Fibroblast of lung (primary cell): ENCODE measurements at regions not wholly inside any gene's neighbourhood (a gene's known extent, or its start where the extent isn't known, plus 50 kb on each side); places are given as distances from the start of the nearest gene placed in this dataset.
A peak's percentile ranks its signal among the peaks of the same experiment; 100 is the strongest.

Experiments used
- DNase-seq, 2 donors: peaks; one replicate each; pipeline versions ENCODE4 v3.0.0 to v3.0.0-alpha.2; 2010; ENCODE audit warnings: low read depth in 2 of 2
- H2AFZ ChIP-seq: 2 replicates; pipeline ENCODE4 v1.5.1; 2012; ENCODE audit warnings: low read length, control low read depth, inconsistent platforms
- H3K27ac ChIP-seq: 2 replicates; pipeline ENCODE4 v1.5.1; 2011; ENCODE audit warnings: low read length, control low read depth; ENCODE audit not compliant: insufficient read depth
- H3K27me3 ChIP-seq: 2 replicates; pipeline ENCODE4 v1.5.1; 2011; ENCODE audit warnings: mild to moderate bottlenecking, low read length; ENCODE audit not compliant: control insufficient read depth, insufficient read depth
- H3K36me3 ChIP-seq: 2 replicates; pipeline ENCODE4 v1.5.1; 2011; ENCODE audit warnings: low read length; ENCODE audit not compliant: control insufficient read depth, insufficient read depth
- H3K4me1 ChIP-seq: 2 replicates; pipeline ENCODE4 v1.5.1; 2011; ENCODE audit warnings: low read length; ENCODE audit not compliant: control insufficient read depth, insufficient read depth; ENCODE audit errors: extremely low read depth
- H3K4me2 ChIP-seq: 2 replicates; pipeline ENCODE4 v1.5.1; 2011; ENCODE audit warnings: low read length, control low read depth; ENCODE audit not compliant: insufficient read depth; ENCODE audit errors: extremely low read depth
- H3K4me3 ChIP-seq, 4 experiments: fragments of 200-600 bp in 1 of 4; sonication (generic) in 1 of 4; replicated peaks in 1 of 4; 2 replicates each; pipeline ENCODE4 v1.5.1; 2011 to 2016; ENCODE audit warnings: low read length in 4 of 4, low read depth in 3 of 4, mild to moderate bottlenecking in 3 of 4, control low read depth in 2 of 4, inconsistent platforms in 1 of 4, mixed read lengths in 1 of 4; ENCODE audit not compliant: insufficient read depth in 1 of 4; ENCODE audit errors: control extremely low read depth in 1 of 4
- H3K79me2 ChIP-seq: 2 replicates; pipeline ENCODE4 v1.5.1; 2012; ENCODE audit warnings: mild to moderate bottlenecking, low read length, inconsistent platforms; ENCODE audit not compliant: control insufficient read depth, insufficient read depth
- H3K9ac ChIP-seq: 2 replicates; pipeline ENCODE4 v1.5.1; 2011; ENCODE audit warnings: mild to moderate bottlenecking, low read length, control low read depth; ENCODE audit not compliant: insufficient read depth
- H3K9me3 ChIP-seq: 2 replicates; pipeline ENCODE4 v1.5.1; 2012; ENCODE audit warnings: low read depth, low read length; ENCODE audit not compliant: control insufficient read depth, insufficient read depth
- H4K20me1 ChIP-seq: 2 replicates; pipeline ENCODE4 v1.5.1; 2011; ENCODE audit warnings: low read length; ENCODE audit not compliant: control insufficient read depth, insufficient read depth; ENCODE audit errors: extremely low read depth
- CTCF ChIP-seq, 2 donors: IDR thresholded peaks in 1 of 2; conservative IDR thresholded peaks in 1 of 2; 1 replicate in 1 of 2; 2 replicates in 1 of 2; pipeline ENCODE4 v1.5.1; 2011 to 2012; ENCODE audit warnings: low read length in 2 of 2, control low read depth in 1 of 2, inconsistent platforms in 1 of 2, low read depth in 1 of 2, mild to moderate bottlenecking in 1 of 2
- EZH2 ChIP-seq: IDR thresholded peaks from 2 replicates; pipeline ENCODE4 v1.5.1; 2012; ENCODE audit warnings: low read length, control low read depth, mild to moderate bottlenecking; ENCODE audit errors: missing control alignments

- no peaks in the 10 kb centered on the region for H3K79me2 ChIP-seq
- no peak overlapping the region for H3K4me3 ChIP-seq
- H3K9me3 ChIP-seq, result no peaks in the 10 kb centered on the region
- no peaks in the 10 kb centered on the region for H4K20me1 ChIP-seq
- TF ChIP-seq CTCF (conservative IDR thresholded peaks at IDR 0.05 in 1 of 2, IDR thresholded peaks at IDR 0.05 in 1 of 2; ENCODE audit: low read depth in 1 of 2, low read length in 2 of 2), result no peak
- no peak for TF ChIP-seq EZH2
- H3K4me2 ChIP-seq, result no peak overlapping the region
- no peaks in the 10 kb centered on the region for H3K36me3 ChIP-seq
- H3K27ac ChIP-seq, result no peak overlapping the region
- H3K9ac ChIP-seq, result no peak overlapping the region
- no peak overlapping the region for H2AFZ ChIP-seq
- peak in 1 of 2 donors; percentile 43 for DNase-seq
- no peaks in the 10 kb centered on the region for H3K27me3 ChIP-seq
- H3K4me1 ChIP-seq, result peaks cover 4% of the 10 kb centered on the region
Observed at GRCh38 chr3:160128056-160128455, 97.2 kb upstream of the C3orf80 start.

- TF ChIP-seq CTCF (conservative IDR thresholded peaks at IDR 0.05 in 1 of 2, IDR thresholded peaks at IDR 0.05 in 1 of 2; ENCODE audit: low read depth in 1 of 2, low read length in 2 of 2), result no peak
- no peak for TF ChIP-seq EZH2
- H2AFZ ChIP-seq, result no peak overlapping the region
- peak; percentile 93 to 99 for DNase-seq
- H3K36me3 ChIP-seq, result no peaks in the 10 kb centered on the region
- H3K4me1 ChIP-seq, result peaks cover 4% of the 10 kb centered on the region
- no peaks in the 10 kb centered on the region for H4K20me1 ChIP-seq
- H3K27me3 ChIP-seq, result no peaks in the 10 kb centered on the region
- no peak overlapping the region for H3K27ac ChIP-seq
- H3K4me2 ChIP-seq, result peak overlapping the region; percentile 72
- H3K9me3 ChIP-seq, result no peaks in the 10 kb centered on the region
- H3K4me3 ChIP-seq, result no peak overlapping the region
- no peak overlapping the region for H3K9ac ChIP-seq
- no peaks in the 10 kb centered on the region for H3K79me2 ChIP-seq
Observed at GRCh38 chr3:160129459-160130061, 95.7 kb upstream of the C3orf80 start.

- no peaks in the 10 kb centered on the region for H3K9me3 ChIP-seq
- no peak overlapping the region for H3K27ac ChIP-seq
- no peak overlapping the region for H3K9ac ChIP-seq
- no peak for TF ChIP-seq EZH2
- no peak for TF ChIP-seq CTCF (conservative IDR thresholded peaks at IDR 0.05 in 1 of 2, IDR thresholded peaks at IDR 0.05 in 1 of 2; ENCODE audit: low read depth in 1 of 2, low read length in 2 of 2)
- H3K79me2 ChIP-seq, result no peaks in the 10 kb centered on the region
- H3K36me3 ChIP-seq, result no peaks in the 10 kb centered on the region
- H3K4me2 ChIP-seq, result no peak overlapping the region
- H3K4me3 ChIP-seq, result no peak overlapping the region
- H4K20me1 ChIP-seq, result no peaks in the 10 kb centered on the region
- no peak overlapping the region for H2AFZ ChIP-seq
- no peaks in the 10 kb centered on the region for H3K27me3 ChIP-seq
- peaks cover 4% of the 10 kb centered on the region for H3K4me1 ChIP-seq
- DNase-seq, result no peak
Observed at GRCh38 chr3:160130071-160130470, 95.2 kb upstream of the C3orf80 start.
